MM.1S (cell line): ENCODE measurements at regions not wholly inside any gene's neighbourhood (a gene's known extent, or its start where the extent isn't known, plus 50 kb on each side); places are given as distances from the start of the nearest gene placed in this dataset.

ENCODE experiments used
- DNase-seq: peaks from one replicate; pipeline ENCODE4 v3.0.0-alpha.2; 2015
- H2AFZ ChIP-seq: fragments of 300-600 bp; sonication (generic); 2 replicates; pipeline ENCODE4 v1.6.0; 2016; ENCODE audit warnings: antibody characterized with exemption, low read length
- H3F3A ChIP-seq: fragments of 300-600 bp; sonication (generic); 2 replicates; pipeline ENCODE4 v1.6.1; 2016; ENCODE audit warnings: mild to moderate bottlenecking, antibody characterized with exemption, low read length, moderate library complexity, mixed read lengths; ENCODE audit not compliant: insufficient read depth
- H3K27ac ChIP-seq: fragments of 300-600 bp; sonication (generic); 2 replicates; pipeline ENCODE4 v1.5.1; 2016; ENCODE audit warnings: mild to moderate bottlenecking, low read length
- H3K27me3 ChIP-seq: fragments of 300-600 bp; sonication (generic); replicated peaks from 2 replicates; pipeline ENCODE4 v1.6.0; 2016; ENCODE audit warnings: low read length; ENCODE audit not compliant: insufficient read depth
- H3K36me3 ChIP-seq: fragments of 300-600 bp; sonication (generic); replicated peaks from 2 replicates; pipeline ENCODE4 v1.6.1; 2016; ENCODE audit warnings: mild to moderate bottlenecking, low read length, mixed read lengths; ENCODE audit not compliant: insufficient read depth
- H3K4me1 ChIP-seq: fragments of 300-600 bp; sonication (generic); 2 replicates; pipeline ENCODE4 v1.6.1; 2016; ENCODE audit warnings: low read length, mixed read lengths
- H3K4me2 ChIP-seq: fragments of 300-600 bp; sonication (generic); 2 replicates; pipeline ENCODE4 v1.6.0; 2016; ENCODE audit warnings: low read depth, low read length
- H3K4me3 ChIP-seq: fragments of 300-600 bp; sonication (generic); 2 replicates; pipeline ENCODE4 v1.5.1; 2016; ENCODE audit warnings: low read length, mixed read lengths
- H3K79me2 ChIP-seq: fragments of 300-600 bp; sonication (generic); 2 replicates; pipeline ENCODE4 v1.6.1; 2016; ENCODE audit warnings: mixed run types, low read length, mixed read lengths
- H3K9ac ChIP-seq: fragments of 300-600 bp; sonication (generic); 2 replicates; pipeline ENCODE4 v1.6.1; 2016; ENCODE audit warnings: low read length, mixed read lengths
- H3K9me2 ChIP-seq: fragments of 300-600 bp; sonication (generic); replicated peaks from 2 replicates; pipeline ENCODE4 v1.6.1; 2016; ENCODE audit warnings: mild to moderate bottlenecking, low read length, mixed read lengths; ENCODE audit not compliant: insufficient read depth
- H3K9me3 ChIP-seq: fragments of 300-600 bp; sonication (generic); replicated peaks from 2 replicates; pipeline ENCODE4 v1.6.1; 2016; ENCODE audit warnings: mild to moderate bottlenecking, low read length, mixed read lengths; ENCODE audit not compliant: insufficient read depth
- H4K20me1 ChIP-seq: fragments of 300-600 bp; sonication (generic); 2 replicates; pipeline ENCODE4 v1.6.1; 2016; ENCODE audit warnings: mild to moderate bottlenecking, low read length, moderate library complexity, mixed read lengths; ENCODE audit not compliant: insufficient read depth
- CTCF ChIP-seq: fragments of 300-600 bp; sonication (generic); IDR thresholded peaks from 2 replicates; pipeline ENCODE4 v1.5.1; 2016; ENCODE audit warnings: antibody characterized with exemption, low read length, mixed read lengths
- EZH2 ChIP-seq: fragments of 300-600 bp; sonication (generic); optimal IDR thresholded peaks from 2 replicates; pipeline ENCODE3; 2017; ENCODE audit warnings: low read depth, mild to moderate bottlenecking, antibody characterized with exemption, low read length, mixed read lengths
- EZH2phosphoT487 ChIP-seq: fragments of 300-600 bp; sonication (generic); IDR thresholded peaks from 2 replicates; pipeline ENCODE4 v1.6.1; 2018; ENCODE audit warnings: antibody characterized with exemption, low read length

GRCh38 chr5:124355928-124356327 lies 390.5 kb downstream of the ZNF608 start:
- H3K9me3 ChIP-seq: no peaks in the 10 kb centered on the region
- no peaks in the 10 kb centered on the region for H3K27me3 ChIP-seq
- H3F3A ChIP-seq: no peaks in the 10 kb centered on the region
- no peaks in the 10 kb centered on the region for H3K9me2 ChIP-seq
- no peak for TF ChIP-seq EZH2
- no peak for TF ChIP-seq CTCF
- no peak for TF ChIP-seq EZH2phosphoT487
- no peaks in the 10 kb centered on the region for H3K79me2 ChIP-seq
- DNase-seq: no peak
- H3K4me1 ChIP-seq: no peaks in the 10 kb centered on the region
- H3K36me3 ChIP-seq: no peaks in the 10 kb centered on the region
- H3K4me3 ChIP-seq: no peak overlapping the region
- H3K4me2 ChIP-seq: no peak overlapping the region
- H2AFZ ChIP-seq: no peak overlapping the region
- H3K27ac ChIP-seq: no peak overlapping the region
- no peaks in the 10 kb centered on the region for H4K20me1 ChIP-seq
- H3K9ac ChIP-seq: no peak overlapping the region

- H3K9ac ChIP-seq: no peak overlapping the region
- no peaks in the 10 kb centered on the region for H3K9me3 ChIP-seq
- H3F3A ChIP-seq: no peaks in the 10 kb centered on the region
- no peak overlapping the region for H3K4me3 ChIP-seq
- H3K27me3 ChIP-seq: no peaks in the 10 kb centered on the region
- no peaks in the 10 kb centered on the region for H3K4me1 ChIP-seq
- DNase-seq: no peak
- no peak for TF ChIP-seq EZH2phosphoT487
- TF ChIP-seq EZH2: no peak
- TF ChIP-seq CTCF: no peak
- H4K20me1 ChIP-seq: no peaks in the 10 kb centered on the region
- H2AFZ ChIP-seq: no peak overlapping the region
- H3K36me3 ChIP-seq: no peaks in the 10 kb centered on the region
- H3K9me2 ChIP-seq: no peaks in the 10 kb centered on the region
- H3K79me2 ChIP-seq: no peaks in the 10 kb centered on the region
- H3K4me2 ChIP-seq: no peak overlapping the region
- no peak overlapping the region for H3K27ac ChIP-seq
Observed at GRCh38 chr5:124353016-124353415, 393.4 kb downstream of the ZNF608 start.

- Histone ChIP-seq H3K27ac (no peak overlapping the region), H2AFZ (no peak overlapping the region), H3K79me2 (no peaks in the 10 kb centered on the region), H3K27me3 (no peaks in the 10 kb centered on the region), H3K36me3 (no peaks in the 10 kb centered on the region), H3K9ac (no peak overlapping the region), H3K4me1 (no peaks in the 10 kb centered on the region), H3K4me3 (no peak overlapping the region), H3K9me2 (no peaks in the 10 kb centered on the region), H3K9me3 (no peaks in the 10 kb centered on the region), H3K4me2 (no peak overlapping the region), H4K20me1 (no peaks in the 10 kb centered on the region), H3F3A (no peaks in the 10 kb centered on the region)
- DNase-seq: no peak
- TF ChIP-seq CTCF: no peak
- TF ChIP-seq EZH2: no peak
- TF ChIP-seq EZH2phosphoT487: no peak
Observed at GRCh38 chr5:124352312-124352711, 394.1 kb downstream of the ZNF608 start.
